DLD1 (cell line): ENCODE measurements at regions not wholly inside any gene's neighbourhood (a gene's known extent, or its start where the extent isn't known, plus 50 kb on each side); places are given as distances from the start of the nearest gene placed in this dataset.

Experiments used
- in situ Hi-C: cut with HindIII; loops from 2 replicates; pipeline ENCODE4 v1.10.0; 2017; ENCODE audit warnings: low sequenced_read_pairs

DNA sequence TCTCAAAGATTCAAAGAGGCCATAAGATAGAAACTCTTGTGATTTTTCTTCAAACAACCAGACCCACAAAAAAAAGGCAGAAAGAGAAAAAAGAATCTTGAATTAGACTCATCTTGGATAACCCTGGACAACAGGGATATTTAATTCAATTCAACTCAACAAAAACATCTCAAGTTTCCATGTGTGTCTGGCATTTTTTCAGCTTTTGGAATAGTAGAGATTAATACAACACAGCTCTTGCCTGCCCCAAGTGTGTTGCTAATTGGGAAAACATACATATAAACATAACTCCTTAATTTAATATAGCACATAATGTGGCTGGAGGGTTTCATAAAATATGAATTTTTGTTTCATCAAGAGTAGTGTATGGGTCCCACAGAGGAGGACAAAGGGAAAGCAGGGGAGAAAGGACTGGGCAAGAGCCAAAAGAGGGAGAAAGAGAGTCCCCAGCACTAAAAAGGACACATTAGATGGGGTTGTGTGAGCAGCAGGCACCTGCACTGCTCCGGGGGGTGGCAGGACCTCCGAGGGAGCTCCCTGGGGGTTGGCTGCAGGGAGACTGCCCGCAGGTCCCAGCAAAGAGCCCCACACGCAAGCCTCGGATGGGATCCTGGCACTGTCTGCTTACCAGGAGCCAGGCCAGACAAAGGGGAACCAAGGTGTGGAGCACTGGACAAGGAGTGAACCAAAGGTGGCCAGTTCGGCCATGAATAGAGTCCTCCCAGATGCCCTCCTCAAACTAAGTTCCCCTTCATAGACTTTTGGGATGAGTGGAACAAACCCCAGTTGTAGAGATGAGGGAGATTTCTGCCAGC, 65.6 kb upstream of the TMEM72 start:
- in situ Hi-C loops = no loop called here

- in situ Hi-C loops = no loop called here
These were observed 64.0 kb upstream of the TMEM72 start for GRCh38 chr10:44847110-44847509.

DNA sequence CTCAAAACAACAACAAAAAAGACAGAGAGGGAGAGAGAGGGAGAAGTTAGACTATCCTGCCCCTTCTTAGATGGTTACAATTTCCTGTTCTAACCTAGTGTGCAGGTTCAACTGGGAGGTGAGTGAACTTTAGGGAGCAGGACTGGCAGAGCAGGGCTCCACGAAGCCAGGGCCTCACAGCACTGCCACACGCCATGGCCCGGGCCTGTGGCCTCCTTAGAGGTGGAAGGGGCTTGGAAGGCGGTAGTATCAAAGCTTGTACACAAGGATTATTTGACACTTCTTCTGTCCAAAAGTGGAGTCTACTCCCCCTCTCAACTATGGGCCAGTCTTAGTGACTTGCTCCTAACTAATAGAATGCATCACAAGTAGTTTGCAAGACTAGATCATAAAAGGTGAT, 62.9 kb upstream of the TMEM72 start:
- in situ Hi-C loops = no loop called here

- in situ Hi-C loops = no loop called here
These were observed 61.2 kb upstream of the TMEM72 start for GRCh38 chr10:44849936-44850335.

- in situ Hi-C loops = no loop called here
These were observed 60.7 kb upstream of the TMEM72 start for GRCh38 chr10:44850356-44850934.

DNA sequence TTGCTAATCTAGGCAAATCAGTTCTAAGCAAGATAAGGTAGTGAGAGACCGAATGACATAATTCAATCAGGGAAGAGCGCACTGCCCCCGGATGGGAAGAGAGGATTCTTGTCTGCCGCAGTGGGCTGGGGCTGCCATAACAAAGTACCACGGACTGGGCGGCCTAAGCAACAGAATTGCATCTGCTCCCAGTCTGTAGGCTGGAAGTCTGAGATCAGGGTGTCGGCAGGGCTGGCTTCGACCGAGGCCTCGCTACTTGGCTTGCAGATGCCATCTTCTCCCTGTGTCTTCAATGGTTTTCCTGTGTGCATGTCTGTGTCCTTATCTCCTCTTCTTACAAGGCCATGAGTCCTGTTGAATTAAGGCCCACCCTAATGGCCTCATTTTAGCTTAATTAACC, 59.7 kb upstream of the TMEM72 start:
- in situ Hi-C loops = no loop called here

DNA sequence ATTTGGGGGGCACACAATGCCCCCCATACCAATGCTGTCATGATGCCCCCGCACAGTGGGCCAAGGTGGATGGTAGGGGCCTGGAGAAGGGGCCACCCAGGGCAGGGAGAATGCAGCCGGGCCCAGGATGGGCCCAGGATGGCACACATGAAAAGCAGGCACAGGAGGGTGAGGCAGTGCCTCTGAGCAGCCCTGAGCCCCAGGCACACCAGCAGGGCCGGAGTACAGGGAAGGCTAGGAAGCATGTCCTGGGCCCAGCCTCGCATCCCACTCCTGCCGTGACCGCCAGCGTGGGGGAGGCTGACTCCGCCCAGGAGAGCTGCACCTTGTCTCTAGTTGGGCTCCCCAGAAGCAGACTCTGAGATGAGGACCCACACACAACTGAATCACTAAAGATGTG, 59.3 kb upstream of the TMEM72 start:
- in situ Hi-C loops = no loop called here

DNA sequence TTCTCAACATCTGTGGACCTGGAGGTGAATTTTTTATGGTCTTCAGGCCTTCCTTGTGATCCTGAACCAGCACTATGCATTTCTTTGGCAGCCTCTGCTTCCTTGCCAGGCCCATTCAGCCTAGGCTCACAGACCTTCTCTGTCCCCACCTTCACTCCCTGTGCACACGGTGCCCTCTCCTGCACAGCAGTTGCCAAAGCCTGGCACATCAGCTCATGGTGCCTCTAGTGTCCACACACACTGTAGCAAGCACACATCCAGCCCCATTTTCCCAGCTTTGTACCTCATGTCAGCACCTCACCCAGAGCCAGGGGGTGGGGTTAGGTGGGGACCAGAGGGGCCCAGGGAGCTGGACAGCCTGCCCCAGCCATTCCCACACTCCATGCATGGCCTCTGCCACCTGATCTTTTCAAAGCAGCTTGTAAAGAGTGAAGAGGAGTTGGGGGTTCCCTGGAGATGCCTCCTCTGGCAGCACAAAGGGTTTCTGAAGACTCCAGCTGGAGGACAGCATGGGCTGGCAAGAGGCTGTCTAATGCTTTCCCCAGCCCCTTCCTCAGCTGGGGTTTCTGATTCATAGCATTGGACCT, 57.9 kb upstream of the TMEM72 start:
- in situ Hi-C loops = no loop called here

GRCh38 chr10:44853796-44854195, 57.3 kb upstream of the TMEM72 start:
- in situ Hi-C loops = no loop called here

DNA sequence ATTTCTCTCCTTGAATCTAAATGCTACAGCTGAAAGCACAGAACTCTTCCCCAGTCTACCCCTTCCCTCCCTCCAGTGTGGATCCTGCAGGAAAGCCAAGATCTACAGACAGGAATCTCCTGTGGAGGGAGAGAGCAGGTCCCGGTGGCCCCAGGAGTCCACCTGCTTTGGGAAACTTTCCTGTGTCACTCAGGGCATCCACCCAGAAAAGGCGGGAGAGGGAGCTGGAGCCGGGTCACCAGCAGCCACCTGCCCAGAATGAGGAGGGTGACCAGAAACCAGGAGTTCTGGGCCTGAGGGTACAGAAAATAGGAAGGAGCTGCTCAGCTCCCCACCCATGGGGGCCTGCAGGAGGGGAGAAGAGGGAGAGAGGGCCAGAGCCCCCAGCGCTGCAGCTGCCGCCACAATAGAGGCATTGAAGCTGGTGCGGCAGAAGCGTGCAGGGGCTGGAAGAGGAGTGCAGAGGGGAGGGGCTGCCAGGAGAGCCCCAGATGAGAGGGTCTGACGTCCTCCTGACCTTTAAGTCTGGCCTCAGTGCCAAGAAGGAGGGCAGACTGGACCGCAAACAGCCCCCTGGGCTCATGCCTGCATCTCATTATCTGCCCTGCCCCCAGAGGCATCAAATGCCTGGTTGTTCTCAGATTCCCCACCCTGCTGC, 56.3 kb upstream of the TMEM72 start:
- in situ Hi-C loops = no loop called here

DNA sequence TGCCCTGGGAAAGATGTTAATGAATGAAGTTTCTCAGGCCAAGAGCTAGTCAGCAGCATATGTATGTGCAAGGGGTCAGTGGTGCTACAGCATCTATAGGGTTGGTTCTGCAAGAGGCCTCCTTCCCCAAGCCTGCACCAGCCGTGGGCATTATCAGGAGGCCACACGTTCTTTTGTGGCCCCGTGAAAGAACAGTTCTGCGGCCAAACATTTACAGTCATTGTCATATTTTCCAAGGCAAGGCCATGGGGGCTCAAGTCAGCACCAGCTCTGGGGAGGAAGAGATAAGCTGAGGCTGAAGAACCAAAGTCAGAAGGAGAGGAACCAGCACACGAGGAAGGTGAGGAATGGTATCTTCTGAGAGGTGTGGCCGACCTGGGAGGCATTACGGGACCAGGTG, 54.4 kb upstream of the TMEM72 start:
- in situ Hi-C loops = no loop called here

- in situ Hi-C loops = no loop called here
These were observed 53.6 kb upstream of the TMEM72 start for GRCh38 chr10:44857363-44858016.

DNA sequence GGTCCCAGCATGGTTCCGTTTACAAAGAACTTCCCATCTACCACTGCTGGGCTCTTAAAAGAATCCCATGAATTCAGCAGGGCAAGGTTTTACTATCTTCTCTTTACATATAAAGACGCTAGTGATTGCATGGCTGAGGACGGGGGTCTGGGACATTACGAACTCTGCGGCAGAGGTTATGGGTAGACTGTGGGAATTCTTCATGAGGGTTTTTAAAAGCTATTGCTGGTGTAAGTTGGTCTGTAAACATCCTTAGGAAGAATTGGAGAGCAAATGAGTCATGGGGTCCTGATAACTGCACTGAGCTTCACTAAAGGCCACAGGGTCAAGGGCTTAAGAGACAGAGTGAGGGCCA, 53.1 kb upstream of the TMEM72 start:
- in situ Hi-C loops = no loop called here

GRCh38 chr10:44858988-44859387, 52.1 kb upstream of the TMEM72 start:
- in situ Hi-C loops = no loop called here

DNA sequence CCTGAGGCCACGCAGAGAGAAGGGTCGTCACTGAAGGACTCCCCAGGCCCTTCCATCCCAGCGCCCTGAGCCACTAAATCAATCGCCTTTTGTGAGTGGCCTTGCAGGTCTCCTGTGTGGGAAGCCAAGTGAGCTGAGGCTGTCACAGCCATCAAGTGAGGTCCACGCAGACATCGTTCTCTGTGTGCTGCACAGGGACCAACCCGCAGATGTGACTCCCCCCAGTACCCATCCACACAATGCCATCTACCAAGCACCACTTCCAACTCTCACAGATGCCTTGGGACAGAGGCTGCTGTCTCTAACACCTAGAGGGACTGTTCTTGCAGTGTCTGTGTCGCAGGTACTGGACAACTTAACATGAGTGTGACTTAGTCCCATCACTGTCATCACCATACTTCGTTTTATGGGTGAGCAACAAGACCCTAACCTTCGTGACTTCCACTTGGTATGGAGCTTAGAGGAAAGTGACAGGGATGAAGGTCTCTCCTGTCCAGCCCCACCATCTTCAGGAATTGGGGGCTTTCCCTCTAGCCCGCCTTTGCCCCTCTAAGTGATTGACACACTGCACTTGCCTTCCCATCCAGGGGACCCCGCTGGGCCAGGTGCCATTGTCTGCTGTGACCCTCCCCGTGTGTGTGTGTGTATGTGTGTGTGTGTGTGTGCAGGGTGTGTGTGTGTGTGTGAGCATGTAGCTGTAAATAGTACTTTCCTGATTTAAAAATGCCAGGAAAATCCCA, 51.4 kb upstream of the TMEM72 start:
- in situ Hi-C loops = no loop called here

GRCh38 chr10:44860811-44861736, 50.1 kb upstream of the TMEM72 start:
- in situ Hi-C loops = no loop called here
